Activated naive CD8-positive, alpha-beta T cell treated with anti-CD3 and anti-CD28 coated beads for 36 hours (primary cell): ENCODE measurements at regions not wholly inside any gene's neighbourhood (a gene's known extent, or its start where the extent isn't known, plus 50 kb on each side); places are given as distances from the start of the nearest gene placed in this dataset.

ENCODE experiments used
- DNase-seq: peaks from one replicate; pipeline ENCODE4 v3.0.0; 2021
- H3K27ac Mint-ChIP-seq: one replicate; pipeline ENCODE4 v1.8.0; 2022; ENCODE audit warnings: mild to moderate bottlenecking, moderate library complexity, mixed read lengths
- H3K27me3 Mint-ChIP-seq: one replicate; pipeline ENCODE4 v1.8.0; 2022; ENCODE audit warnings: mild to moderate bottlenecking, mixed read lengths
- H3K36me3 Mint-ChIP-seq: one replicate; pipeline ENCODE4 v1.8.0; 2021; ENCODE audit warnings: mild to moderate bottlenecking, mixed read lengths
- H3K4me1 Mint-ChIP-seq: one replicate; pipeline ENCODE4 v1.8.0; 2021; ENCODE audit warnings: mixed read lengths
- H3K4me3 Mint-ChIP-seq: one replicate; pipeline ENCODE4 v1.8.0; 2022; ENCODE audit warnings: mild to moderate bottlenecking, moderate library complexity, mixed read lengths
- H3K9me3 Mint-ChIP-seq: one replicate; pipeline ENCODE4 v1.8.0; 2022; ENCODE audit warnings: mixed read lengths

DNA sequence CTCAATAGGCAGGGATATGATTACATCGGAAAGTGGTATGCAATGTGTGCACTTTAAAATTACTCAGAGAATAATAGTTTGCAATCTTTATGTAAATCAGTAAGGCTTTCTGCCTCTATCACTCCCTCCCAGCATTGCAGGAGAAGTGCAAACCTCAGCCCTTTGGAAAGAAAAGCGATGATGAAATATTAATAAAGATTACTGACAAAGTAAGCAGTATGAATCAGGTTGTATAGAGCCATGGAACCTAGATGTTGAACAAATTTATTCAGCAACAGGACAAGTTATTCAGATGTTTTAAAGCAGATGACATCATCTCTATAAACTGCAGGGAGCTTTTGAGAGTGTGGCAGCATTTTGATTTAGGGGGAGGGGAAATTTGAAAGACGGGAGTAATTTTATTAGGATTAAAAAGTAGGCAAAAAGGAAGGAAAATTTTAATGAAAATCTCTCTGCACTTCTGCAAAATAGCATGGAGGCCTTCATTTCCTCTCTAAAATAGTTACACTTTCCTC, 631.7 kb upstream of the GRIA3 start:
- no peak overlapping the region for H3K27ac Mint-ChIP-seq

DNA sequence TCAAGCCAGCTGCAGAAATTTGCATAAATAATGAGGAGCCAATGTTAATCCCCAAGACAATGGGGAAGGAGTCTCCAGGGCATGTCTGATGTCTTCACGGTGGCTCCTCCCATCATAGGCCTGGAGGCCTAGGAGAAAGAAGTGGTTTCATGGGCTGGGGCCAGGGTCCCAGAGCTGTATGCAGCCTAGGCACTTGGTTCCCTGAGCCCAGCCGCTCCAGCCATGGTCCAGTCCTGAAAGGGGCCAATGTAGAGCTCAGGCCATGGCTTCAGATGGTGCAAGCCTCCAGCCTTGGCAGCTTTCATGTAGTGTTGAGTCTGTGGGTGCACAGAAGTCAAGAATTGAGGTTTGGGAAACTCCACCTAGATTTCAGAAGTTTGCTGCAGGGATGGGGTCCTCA, 628.2 kb upstream of the GRIA3 start:
- no peaks in the 10 kb centered on the region for H3K9me3 Mint-ChIP-seq
- no peaks in the 10 kb centered on the region for H3K36me3 Mint-ChIP-seq
- no peaks in the 10 kb centered on the region for H3K4me1 Mint-ChIP-seq
- H3K27me3 Mint-ChIP-seq: no peaks in the 10 kb centered on the region
- DNase-seq: no peak
- H3K27ac Mint-ChIP-seq: no peak overlapping the region
- H3K4me3 Mint-ChIP-seq: no peak overlapping the region

More for the DNA sequence above, 631.7 kb upstream of the GRIA3 start:
- H3K4me1 Mint-ChIP-seq: no peaks in the 10 kb centered on the region
- H3K36me3 Mint-ChIP-seq: no peaks in the 10 kb centered on the region
- H3K27me3 Mint-ChIP-seq: no peaks in the 10 kb centered on the region
- DNase-seq: no peak
- H3K9me3 Mint-ChIP-seq: no peaks in the 10 kb centered on the region
- H3K4me3 Mint-ChIP-seq: no peak overlapping the region

DNA sequence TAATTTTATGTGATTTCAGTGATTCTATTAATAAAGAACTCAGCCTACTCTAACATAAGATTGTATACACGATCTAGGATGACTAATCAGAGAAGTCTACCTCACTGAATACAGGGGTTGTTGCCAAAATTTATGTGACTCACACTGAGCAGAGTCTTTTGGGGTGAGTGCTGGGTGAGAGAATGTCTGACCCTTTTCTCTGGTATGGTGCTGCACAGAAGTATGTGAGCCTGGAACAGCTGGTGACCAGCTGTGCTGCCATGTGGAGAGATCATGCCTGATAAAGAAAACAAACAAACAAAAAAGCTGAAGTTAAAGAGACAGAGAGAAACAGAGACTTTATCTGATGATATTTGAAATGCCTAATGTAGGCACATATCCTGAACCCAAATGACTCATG, 618.1 kb upstream of the GRIA3 start:
- H3K4me1 Mint-ChIP-seq: no peaks in the 10 kb centered on the region
- no peak overlapping the region for H3K4me3 Mint-ChIP-seq
- no peaks in the 10 kb centered on the region for H3K36me3 Mint-ChIP-seq
- no peak for DNase-seq
- no peaks in the 10 kb centered on the region for H3K27me3 Mint-ChIP-seq
- H3K27ac Mint-ChIP-seq: no peak overlapping the region
- peaks cover 4% of the 10 kb centered on the region for H3K9me3 Mint-ChIP-seq

DNA sequence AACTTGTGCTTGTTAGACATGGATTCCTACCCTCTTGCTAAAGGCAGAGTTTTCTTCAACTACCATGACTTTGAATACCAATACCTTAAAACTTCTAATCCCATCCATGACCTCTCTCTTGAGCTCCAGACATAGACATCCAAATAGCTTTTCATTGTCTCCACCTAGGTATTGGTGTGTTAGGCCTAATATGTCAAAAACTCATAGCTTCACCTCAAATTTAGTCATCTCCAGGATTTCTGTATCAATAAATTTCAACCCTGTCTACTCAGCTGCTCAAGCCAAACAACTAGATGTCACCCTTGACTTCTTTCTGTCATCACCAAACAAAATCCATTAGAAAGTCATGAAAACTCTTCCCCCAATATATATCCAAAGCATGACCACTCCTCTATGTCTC, 617.7 kb upstream of the GRIA3 start:
- H3K27me3 Mint-ChIP-seq: no peaks in the 10 kb centered on the region
- H3K4me3 Mint-ChIP-seq: no peak overlapping the region
- peaks cover 4% of the 10 kb centered on the region for H3K9me3 Mint-ChIP-seq
- H3K4me1 Mint-ChIP-seq: no peaks in the 10 kb centered on the region
- no peak overlapping the region for H3K27ac Mint-ChIP-seq
- no peak for DNase-seq
- no peaks in the 10 kb centered on the region for H3K36me3 Mint-ChIP-seq

DNA sequence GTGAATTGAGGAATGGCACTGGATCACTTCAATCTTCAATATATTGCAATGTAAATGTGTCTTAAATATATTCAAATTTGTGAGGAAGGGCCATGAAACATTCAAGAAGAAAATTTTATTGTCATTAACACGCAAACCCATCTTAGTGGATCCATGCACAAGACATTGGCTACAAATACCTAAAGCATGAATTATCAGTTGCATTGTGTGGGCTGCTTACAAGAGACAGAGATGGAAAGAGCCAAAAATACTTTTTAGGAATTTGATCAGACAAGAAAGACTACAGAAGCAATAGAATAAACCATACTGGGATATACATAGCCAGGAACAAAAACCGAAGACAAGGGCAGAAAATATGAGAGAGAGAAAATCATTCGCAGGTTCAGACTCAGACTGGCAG, 616.2 kb upstream of the GRIA3 start:
- H3K4me1 Mint-ChIP-seq: no peaks in the 10 kb centered on the region
- DNase-seq: no peak
- no peak overlapping the region for H3K27ac Mint-ChIP-seq
- H3K36me3 Mint-ChIP-seq: no peaks in the 10 kb centered on the region
- H3K27me3 Mint-ChIP-seq: no peaks in the 10 kb centered on the region
- no peaks in the 10 kb centered on the region for H3K9me3 Mint-ChIP-seq
- H3K4me3 Mint-ChIP-seq: no peak overlapping the region

DNA sequence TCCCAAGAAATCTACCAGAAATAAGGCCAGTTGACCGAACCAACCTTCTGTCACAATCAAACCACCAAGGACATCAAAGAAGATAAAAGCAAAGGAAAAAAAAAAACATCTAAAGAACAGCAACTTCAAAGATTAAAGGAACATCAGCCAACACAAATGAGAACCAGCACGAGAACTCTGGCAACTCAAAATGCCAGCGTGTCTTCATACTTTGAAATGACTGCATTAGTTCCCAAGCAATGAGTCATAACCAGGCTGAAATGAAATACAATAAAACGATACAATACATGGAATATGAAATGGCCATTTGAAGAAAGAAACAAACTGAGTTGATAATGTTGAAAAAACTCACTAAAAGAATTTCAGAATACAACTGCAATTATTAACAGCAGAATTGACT, 611.6 kb upstream of the GRIA3 start:
- H3K27me3 Mint-ChIP-seq: no peaks in the 10 kb centered on the region
- no peak overlapping the region for H3K4me3 Mint-ChIP-seq
- DNase-seq: no peak
- H3K9me3 Mint-ChIP-seq: peaks cover 2% of the 10 kb centered on the region
- H3K4me1 Mint-ChIP-seq: no peaks in the 10 kb centered on the region
- no peak overlapping the region for H3K27ac Mint-ChIP-seq
- no peaks in the 10 kb centered on the region for H3K36me3 Mint-ChIP-seq

DNA sequence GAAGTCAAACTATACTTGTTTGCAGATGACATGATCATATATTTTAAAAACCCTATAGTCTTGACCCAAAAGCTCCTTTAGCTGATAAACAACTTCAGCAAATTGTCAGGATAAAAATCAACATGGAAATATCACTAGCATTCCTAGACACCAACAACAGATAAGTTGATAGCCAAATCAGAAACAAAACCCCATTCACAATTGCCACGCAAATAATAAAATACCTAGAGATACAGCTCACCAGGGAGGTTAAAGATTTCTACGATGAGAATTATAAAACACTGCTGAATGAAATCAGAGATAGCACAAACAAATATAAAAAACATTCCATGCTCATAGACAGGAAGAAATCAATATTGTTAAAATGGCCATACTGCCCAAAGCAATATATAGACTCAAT, 605.0 kb upstream of the GRIA3 start:
- H3K4me1 Mint-ChIP-seq: no peaks in the 10 kb centered on the region
- H3K27me3 Mint-ChIP-seq: no peaks in the 10 kb centered on the region

DNA sequence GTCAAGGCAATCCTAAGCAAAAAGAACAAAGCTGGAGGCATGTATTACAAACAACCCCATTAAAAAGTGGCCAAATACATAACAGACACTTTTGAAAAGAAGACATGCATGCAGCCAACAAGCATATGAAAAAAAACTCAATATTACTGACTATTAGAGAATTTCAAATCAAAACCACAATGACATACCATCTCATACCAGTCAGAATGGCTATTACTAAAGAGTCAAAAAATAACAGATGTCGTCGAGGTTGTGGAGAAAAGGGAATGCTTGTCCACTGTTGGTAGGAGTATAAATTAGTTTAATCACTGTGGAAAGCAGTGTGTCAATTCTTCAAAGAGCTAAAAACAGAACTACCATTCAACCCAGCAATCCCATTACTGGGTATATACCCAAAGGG, 604.6 kb upstream of the GRIA3 start:
- Mint-ChIP-seq H3K27me3 (no peaks in the 10 kb centered on the region), H3K4me1 (no peaks in the 10 kb centered on the region), H3K4me3 (no peak overlapping the region), H3K27ac (no peak overlapping the region), H3K9me3 (peaks cover 2% of the 10 kb centered on the region), H3K36me3 (no peaks in the 10 kb centered on the region)
- DNase-seq: no peak

More for the DNA sequence above, 605.0 kb upstream of the GRIA3 start:
- peaks cover 2% of the 10 kb centered on the region for H3K9me3 Mint-ChIP-seq
- H3K36me3 Mint-ChIP-seq: no peaks in the 10 kb centered on the region
- no peak overlapping the region for H3K4me3 Mint-ChIP-seq
- no peak overlapping the region for H3K27ac Mint-ChIP-seq
- no peak for DNase-seq

DNA sequence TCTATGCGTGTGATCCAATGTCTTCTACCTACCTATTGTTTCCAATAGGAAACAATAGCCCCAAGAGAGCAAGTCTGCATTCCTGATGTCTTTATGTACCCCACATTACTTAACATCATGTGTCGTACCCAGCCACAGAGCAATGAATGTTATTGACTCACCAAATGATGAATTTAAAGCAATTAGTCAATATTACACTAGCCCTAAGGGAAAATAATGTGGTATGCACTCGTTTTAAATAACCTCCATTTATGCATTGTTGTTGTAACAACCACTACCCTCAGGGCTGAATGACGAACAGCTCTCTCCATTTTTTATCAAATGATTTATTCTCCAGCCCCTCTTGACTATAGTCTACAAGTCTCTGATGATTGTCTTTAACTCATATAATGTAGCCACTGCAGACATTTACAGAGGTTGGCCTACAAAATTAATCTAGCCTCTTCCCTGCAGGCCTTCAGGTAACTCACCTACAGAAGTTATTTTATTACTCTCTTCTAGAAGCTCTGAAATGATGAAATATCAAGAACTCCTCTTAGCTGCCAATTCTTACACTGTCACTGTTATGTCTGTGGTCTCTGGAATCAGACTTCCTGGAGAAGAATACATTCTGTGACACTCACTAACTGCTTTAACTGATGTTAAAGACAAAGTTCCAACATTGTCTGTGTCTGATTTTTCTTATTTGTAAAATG, 601.7 kb upstream of the GRIA3 start:
- DNase-seq: no peak
- no peaks in the 10 kb centered on the region for H3K4me1 Mint-ChIP-seq
- H3K4me3 Mint-ChIP-seq: no peak overlapping the region
- no peaks in the 10 kb centered on the region for H3K27me3 Mint-ChIP-seq
- no peaks in the 10 kb centered on the region for H3K36me3 Mint-ChIP-seq
- peaks cover 2% of the 10 kb centered on the region for H3K9me3 Mint-ChIP-seq
- no peak overlapping the region for H3K27ac Mint-ChIP-seq

DNA sequence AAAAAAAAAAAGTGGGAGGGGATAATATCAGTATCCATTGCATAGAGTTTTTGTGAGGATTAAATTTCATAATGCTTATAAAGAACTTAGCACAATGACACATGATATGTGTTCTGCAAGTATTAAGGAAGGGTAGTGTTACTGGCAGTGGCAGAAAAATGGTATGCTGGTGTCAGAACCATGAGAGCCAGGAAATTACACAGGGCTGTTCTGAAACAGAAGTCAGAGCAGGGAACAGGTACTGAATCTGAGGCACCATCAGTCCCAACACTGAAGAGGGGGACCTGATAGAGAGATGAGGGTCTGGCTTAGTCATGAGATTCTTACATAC, 601.1 kb upstream of the GRIA3 start:
- H3K9me3 Mint-ChIP-seq: peaks cover 2% of the 10 kb centered on the region
- no peaks in the 10 kb centered on the region for H3K27me3 Mint-ChIP-seq
- no peak for DNase-seq
- H3K36me3 Mint-ChIP-seq: no peaks in the 10 kb centered on the region
- H3K4me3 Mint-ChIP-seq: no peak overlapping the region
- no peak overlapping the region for H3K27ac Mint-ChIP-seq
- H3K4me1 Mint-ChIP-seq: no peaks in the 10 kb centered on the region

DNA sequence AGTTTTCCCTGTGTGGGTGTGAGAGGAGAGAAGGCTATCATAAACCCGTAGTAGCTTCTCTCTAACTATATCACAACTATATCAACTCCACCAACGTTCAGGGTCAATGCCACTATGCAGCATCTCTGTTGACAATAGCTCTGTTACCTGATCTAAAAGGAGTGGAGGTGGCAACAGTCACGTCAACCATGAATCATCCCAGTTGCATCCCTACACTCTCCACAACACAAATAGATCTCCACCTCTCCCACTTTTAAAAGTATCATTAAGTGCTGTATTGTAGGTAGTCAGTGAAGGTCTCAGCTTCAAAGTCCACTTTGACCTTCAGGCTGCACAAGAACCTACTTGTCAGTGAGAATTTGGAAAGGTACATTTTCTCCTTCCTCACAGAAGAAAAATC, 600.5 kb upstream of the GRIA3 start:
- Mint-ChIP-seq H3K27ac (no peak overlapping the region), H3K27me3 (no peaks in the 10 kb centered on the region), H3K36me3 (no peaks in the 10 kb centered on the region), H3K4me3 (no peak overlapping the region), H3K4me1 (no peaks in the 10 kb centered on the region), H3K9me3 (peaks cover 2% of the 10 kb centered on the region)
- DNase-seq: no peak

DNA sequence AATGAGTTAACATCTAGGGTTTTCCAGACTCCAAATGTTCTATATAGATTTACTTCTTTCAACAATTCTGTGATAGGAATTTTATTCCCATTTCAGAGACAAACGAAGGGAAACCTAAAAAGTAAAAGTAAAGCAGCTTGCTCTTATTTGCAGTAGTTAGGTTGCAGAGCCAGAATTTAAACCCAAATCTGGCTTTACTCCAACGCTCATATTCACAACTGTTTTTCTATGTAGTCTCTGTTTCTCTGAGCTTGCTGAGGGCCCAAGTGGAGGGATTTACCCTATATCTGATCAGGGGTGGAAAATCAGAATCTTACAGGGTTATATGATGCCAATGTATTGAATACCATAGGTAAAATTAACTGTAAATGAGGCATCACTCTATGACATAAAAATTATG, 599.1 kb upstream of the GRIA3 start:
- no peaks in the 10 kb centered on the region for H3K36me3 Mint-ChIP-seq
- DNase-seq: no peak
- H3K9me3 Mint-ChIP-seq: peaks cover under 1% of the 10 kb centered on the region
- H3K4me1 Mint-ChIP-seq: no peaks in the 10 kb centered on the region
- H3K27me3 Mint-ChIP-seq: no peaks in the 10 kb centered on the region
- no peak overlapping the region for H3K4me3 Mint-ChIP-seq
- no peak overlapping the region for H3K27ac Mint-ChIP-seq

DNA sequence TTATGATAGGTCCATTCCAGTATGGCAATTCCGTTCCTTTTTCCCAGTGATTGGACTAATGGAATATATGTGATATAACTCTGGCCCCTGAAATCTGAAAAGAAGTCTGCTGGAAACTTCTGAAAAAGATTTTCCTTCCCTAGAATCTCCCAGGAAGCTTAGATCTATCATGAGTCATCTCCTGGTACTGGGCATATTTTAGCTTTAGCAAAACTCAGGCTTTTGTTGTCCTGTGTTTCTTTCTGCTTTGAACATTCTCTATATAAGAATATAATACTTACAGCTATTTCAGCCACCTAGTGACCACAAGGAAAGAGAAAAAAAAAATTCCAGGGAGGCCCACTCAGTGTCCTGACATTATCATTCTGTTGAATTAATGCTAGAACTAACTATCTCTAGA, 597.2 kb upstream of the GRIA3 start:
- H3K27me3 Mint-ChIP-seq: no peaks in the 10 kb centered on the region
- no peaks in the 10 kb centered on the region for H3K36me3 Mint-ChIP-seq
- no peak overlapping the region for H3K27ac Mint-ChIP-seq
- DNase-seq: no peak
- no peaks in the 10 kb centered on the region for H3K4me1 Mint-ChIP-seq
- H3K9me3 Mint-ChIP-seq: no peaks in the 10 kb centered on the region
- no peak overlapping the region for H3K4me3 Mint-ChIP-seq

DNA sequence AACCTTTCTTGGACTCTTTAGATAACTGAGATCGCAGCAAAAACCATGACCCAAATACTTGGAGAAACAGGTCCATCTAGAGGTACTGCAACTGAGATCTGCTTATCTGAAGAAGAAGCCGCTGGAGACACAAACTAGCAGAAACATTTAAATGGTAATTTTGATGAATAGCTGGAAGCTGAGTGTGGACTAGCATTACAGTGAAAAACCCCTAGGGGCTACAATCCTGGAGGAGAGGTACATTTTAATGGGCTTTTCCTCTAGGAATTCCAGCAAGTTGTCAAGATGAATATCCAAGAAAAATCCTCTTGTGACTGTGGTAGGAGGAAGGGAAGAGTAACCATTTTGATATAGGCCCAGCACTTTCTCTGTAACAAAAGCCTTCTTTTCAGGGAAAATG, 592.5 kb upstream of the GRIA3 start:
- H3K36me3 Mint-ChIP-seq: no peaks in the 10 kb centered on the region
- H3K27ac Mint-ChIP-seq: no peak overlapping the region
- DNase-seq: no peak
- H3K27me3 Mint-ChIP-seq: no peaks in the 10 kb centered on the region
- H3K9me3 Mint-ChIP-seq: peaks cover 3% of the 10 kb centered on the region
- H3K4me3 Mint-ChIP-seq: no peak overlapping the region
- no peaks in the 10 kb centered on the region for H3K4me1 Mint-ChIP-seq

DNA sequence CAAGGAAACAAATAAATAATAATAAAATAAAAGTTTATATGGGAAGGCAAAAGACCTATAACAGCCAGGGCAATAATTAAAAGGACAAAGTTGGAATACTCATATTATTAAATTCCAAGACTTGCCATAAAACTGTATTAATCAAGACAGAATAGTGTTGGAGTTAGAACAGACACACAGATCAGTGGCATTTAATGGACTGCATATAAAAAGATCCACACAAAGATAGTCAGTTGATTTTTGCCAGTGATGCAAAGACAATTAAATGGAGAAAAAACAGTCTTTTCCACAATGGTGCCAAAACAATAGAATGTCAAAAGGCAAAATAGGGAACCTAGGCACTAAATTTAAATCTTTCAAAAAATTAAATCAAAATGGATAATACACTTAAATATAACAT, 587.1 kb upstream of the GRIA3 start:
- no peak overlapping the region for H3K27ac Mint-ChIP-seq
- H3K36me3 Mint-ChIP-seq: no peaks in the 10 kb centered on the region
- no peak for DNase-seq
- no peak overlapping the region for H3K4me3 Mint-ChIP-seq
- H3K9me3 Mint-ChIP-seq: peaks cover 3% of the 10 kb centered on the region
- no peaks in the 10 kb centered on the region for H3K27me3 Mint-ChIP-seq
- no peaks in the 10 kb centered on the region for H3K4me1 Mint-ChIP-seq

DNA sequence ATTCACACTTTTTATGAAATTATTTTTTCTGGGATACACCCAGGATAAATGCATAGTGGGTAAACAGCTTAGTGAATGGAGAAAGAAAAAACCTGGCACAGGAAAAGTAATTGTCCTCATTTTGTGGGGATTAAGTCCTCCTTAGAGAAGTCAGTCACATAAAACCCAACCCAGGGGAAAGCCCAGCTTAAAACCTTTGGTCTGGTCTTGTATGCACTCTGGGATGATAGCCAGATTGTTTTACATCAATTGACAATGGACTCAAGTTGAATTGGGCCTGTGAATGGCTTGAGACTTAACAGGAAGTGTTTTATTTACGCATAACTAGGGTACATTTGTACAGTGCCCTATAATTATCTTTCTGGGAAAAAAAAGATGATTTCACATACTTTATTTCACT, 561.3 kb upstream of the GRIA3 start:
- H3K27ac Mint-ChIP-seq: no peak overlapping the region
- H3K9me3 Mint-ChIP-seq: peaks cover 3% of the 10 kb centered on the region
- H3K36me3 Mint-ChIP-seq: peaks cover 2% of the 10 kb centered on the region
- no peak for DNase-seq
- no peaks in the 10 kb centered on the region for H3K4me1 Mint-ChIP-seq
- no peaks in the 10 kb centered on the region for H3K27me3 Mint-ChIP-seq
- no peak overlapping the region for H3K4me3 Mint-ChIP-seq
